GM21576 (cell line): ENCODE measurements at regions not wholly inside any gene's neighbourhood (a gene's known extent, or its start where the extent isn't known, plus 50 kb on each side); places are given as distances from the start of the nearest gene placed in this dataset.
"Not testable (repeated sequence)": the region's sequence is repeated elsewhere in the genome, so short reads cannot be mapped to it uniquely, and the experiment has no call there.

ENCODE experiments used
- ATAC-seq: cut with Tn5 transposase; IDR thresholded peaks from one replicate; pipeline ENCODE4 v1.9.1; 2021; ENCODE audit warnings: mild to moderate bottlenecking, moderate library complexity; ENCODE audit not compliant: unreplicated experiment

DNA sequence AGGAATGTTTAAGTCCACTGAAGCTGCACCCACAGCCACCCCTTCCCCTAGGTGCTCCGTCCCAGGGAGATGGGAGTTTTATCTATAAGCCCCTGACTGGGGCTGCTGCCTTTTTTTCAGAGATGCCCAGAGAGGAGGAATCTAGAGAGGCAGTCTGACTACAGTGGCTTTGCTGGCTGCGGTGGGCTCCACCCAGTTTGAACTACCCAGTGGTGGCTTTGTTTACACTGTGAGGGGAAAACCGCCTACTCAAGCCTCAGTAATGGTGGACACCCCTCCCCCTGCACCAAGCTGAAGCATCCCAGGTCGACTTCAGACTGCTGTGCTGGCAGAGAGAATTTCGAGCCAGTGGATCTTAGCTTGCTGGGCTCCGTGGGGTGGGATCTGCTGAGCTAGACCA, 298.0 kb downstream of the PLK2 start:
- not testable (repeated sequence) for ATAC-seq

DNA sequence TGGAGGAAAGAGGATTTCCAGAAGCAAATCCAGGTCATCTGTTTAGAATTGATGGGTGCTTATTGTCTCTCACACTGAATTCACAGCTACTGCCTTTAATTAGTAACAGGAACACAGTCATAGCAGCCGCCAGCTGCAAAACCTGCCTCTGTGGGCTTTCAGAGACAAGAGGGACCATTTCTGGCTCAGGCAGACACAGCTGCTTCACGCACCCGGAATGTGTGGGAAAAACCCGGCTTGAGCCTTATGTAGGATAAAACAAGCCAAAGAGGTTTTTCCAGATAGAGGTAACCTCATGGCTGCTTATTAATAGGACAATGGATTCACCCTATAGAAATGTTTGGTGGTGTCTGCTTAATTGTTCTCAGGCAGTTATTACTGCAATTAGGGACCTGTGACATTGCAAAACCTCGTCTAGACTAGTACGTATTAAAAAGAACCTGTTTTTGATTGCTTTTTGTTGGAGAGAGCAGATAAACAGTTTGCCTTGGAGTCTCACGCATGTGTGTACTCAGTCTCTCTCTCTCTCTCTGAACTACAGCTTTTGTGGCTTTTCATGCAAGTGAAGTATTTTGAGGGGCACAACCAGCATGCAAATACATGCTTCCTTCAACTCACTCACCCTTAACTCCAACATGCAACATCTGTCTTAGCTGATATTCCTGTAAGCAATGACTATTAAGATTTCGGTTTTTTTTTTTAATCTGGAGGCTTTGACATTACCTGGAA, 302.7 kb downstream of the PLK2 start:
- ATAC-seq, result no peak

DNA sequence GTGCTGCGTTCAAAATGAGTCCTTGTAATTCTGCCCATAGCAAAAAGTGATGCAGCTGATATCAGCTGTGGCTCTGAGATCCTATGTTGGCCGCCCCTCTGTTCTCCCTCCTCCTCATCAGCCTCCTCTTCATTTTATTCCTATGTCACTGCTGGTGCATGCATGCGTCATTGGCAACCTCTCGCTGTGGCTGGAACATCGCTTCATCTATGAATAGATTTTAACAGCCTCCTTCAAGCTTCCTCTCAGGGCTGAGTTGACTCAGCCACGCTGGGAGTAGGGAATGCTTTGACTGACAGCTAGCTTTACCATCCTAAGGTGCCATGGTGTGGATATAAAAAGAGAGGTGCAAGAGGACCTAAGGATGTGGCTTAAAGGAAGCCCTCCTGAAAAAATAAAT, 303.5 kb downstream of the PLK2 start:
- no peak for ATAC-seq

DNA sequence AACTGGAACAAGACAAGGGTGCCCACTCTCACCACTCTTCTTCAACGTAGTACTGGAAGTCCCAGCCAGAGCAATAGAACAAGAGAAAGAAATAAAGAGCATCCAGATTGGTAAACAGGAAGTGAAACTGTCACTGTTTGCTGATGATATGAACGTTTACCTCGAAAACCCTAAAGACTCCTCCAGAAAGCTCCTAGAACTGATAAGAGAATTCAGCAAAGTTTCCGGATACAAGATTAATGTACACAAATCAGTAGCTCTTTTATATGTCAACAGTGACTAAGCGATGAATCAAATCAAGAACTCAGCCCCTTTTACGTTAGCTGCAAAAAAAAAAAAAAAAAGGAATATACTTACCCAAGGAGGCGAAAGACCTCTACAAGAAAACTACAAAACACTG, 306.6 kb downstream of the PLK2 start:
- ATAC-seq, result no peak

DNA sequence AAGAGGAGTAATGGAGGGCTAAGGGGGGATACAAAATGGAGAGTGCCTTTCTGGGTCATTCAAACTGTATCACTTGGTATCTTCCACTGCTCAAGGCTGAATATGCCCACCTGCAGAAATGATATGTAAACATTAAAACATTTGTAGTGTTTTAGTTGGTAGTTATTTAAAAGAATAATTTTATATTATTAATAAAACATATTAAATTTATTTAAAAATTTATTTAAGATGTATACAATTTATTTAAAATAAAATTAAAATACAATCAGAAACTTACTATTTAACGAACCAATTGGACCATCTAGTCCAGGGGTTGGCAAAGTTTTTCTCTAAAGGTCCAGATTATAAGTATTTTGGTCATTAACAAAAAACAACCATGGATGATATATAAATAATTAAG, 308.5 kb downstream of the PLK2 start:
- ATAC-seq, result no peak

DNA sequence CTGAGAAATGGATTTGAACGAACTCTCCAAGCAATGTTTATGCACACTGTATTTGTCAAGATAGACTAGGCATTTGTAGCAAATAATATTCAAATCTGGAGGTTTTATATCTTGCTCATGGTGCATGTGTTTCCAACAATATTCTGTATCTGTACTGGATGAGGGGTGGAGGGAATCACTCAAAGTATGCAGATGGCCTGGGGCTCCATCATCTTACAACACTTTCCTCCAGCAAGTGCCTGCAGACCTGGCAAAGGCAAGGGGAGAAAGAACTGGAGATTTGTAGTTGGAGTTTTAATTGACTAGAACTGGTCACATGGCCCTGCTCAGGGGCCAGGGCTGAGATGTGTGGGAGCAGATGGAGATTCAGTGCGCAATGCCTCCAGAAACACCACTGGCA, 309.0 kb downstream of the PLK2 start:
- ATAC-seq, result no peak

DNA sequence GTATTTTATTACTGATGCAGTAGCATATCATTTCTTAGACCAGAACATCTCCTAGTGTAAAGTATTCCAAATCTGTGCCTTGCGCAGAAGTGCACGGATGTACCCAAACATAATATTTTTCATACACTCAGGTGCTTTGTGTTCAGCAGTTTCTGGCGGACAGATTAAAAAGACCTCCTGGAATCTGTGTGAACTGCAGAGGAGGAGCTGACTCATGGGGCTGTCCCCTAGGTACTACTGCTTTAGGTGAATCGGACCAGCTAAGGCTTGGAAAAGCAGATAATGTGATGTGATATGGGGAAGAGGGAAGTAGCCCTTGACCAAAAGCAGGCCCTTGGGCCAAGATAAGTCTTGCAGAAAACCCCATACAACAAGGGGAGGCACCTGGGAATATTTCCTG, 310.1 kb downstream of the PLK2 start:
- ATAC-seq, result no peak

DNA sequence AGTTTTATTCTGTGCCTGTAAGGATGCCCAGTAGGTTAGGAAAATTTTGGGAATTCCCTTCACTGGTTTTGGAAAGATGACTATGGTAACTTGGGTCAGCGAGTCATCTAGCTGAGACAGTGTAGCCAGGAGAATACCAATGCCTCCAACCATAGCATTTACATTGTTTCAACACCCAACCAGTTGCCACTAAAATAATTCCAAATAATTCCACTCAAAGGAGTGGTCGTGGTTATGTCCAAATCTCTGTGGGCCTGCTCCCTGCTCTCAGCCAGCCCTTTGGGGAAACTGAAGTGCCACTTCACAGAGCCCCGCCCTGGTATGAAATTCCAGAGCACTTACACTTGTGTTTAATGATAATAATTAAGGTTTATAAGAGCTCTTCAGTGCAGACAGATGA, 310.5 kb downstream of the PLK2 start:
- ATAC-seq, result no peak

DNA sequence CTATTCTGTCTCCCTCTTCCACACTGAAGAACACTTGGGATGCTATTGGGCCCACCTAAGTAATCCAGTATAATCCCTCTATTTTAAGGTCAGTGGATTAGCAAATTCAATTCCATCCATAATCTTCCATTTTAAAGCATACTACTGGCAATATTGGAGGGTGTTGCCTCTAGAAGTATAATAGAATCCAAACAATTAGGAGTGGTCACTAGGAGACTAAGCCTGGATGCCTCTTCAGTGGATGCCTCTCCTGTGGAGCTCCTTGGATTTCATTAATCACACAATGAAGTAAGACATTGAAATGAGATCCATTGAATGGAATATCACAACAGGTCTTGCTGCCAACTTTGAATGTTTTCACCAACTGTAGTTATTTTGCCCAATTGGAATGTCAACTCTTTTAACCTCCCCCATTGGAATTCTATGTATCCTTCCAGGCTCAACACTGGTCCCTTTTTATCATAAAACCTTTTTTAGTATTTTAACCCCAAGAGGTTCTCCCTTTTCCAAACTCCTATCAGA, 311.6 kb downstream of the PLK2 start:
- no peak for ATAC-seq

DNA sequence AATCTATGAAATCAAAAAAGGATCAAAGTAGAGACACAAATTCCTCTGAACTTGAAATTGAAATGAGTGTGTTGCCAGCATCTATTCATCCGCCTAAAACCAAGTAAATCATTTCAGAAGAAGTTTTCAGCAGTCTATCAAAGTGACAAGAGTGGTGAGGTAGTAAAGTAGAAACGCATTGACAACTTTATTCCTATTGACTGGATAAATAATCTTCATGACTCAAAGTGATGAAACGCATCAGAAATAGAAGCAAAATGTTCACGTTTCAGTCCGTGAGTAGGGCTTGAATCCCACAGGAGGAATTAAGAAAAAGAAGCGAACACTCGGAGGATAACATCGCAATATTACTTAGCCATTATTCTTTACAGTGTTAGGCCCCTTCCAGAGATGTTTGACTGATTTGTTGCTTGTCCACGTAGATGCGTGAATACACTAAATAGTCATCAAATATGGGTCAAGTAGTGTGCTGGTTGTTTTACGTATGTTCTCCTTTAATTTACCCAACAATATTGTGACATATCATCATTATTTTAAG, 314.4 kb downstream of the PLK2 start:
- no peak for ATAC-seq

DNA sequence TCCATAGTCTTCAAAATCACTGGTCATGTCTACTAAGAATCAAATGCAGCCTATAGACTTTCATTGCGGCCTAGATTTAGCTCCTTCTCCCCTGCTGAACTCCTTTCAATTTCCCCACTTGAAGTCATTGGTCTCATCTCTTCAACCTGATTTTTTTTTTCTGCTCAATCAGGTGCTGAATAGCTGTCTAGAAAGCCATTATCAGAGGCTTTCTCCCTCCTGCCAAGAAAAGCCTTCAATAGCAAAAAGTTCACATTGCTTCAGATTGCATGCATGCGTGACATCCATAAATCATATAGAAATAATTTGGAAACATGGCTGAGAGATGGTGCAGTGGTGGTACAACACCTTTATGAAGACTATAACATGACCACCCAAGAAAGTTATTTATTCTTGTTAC, 316.2 kb downstream of the PLK2 start:
- no peak for ATAC-seq

DNA sequence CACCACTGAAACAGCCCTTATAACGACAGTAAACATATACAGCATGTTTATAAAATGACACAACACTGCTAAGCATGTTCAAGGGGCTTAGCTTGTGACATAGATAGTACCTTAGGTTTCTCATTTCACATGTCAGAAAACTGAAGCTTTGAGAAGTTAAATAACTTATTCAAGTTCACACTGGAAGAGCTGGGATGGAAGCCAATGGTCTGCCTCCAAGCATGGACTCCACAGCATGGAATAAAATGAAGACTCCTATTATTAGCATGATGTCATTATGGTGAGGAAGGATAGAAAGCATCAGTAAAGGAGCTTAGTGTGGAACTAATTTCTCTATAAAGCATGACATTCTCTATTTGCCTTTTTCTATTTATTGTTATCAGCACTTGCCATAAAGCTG, 316.7 kb downstream of the PLK2 start:
- no peak for ATAC-seq

DNA sequence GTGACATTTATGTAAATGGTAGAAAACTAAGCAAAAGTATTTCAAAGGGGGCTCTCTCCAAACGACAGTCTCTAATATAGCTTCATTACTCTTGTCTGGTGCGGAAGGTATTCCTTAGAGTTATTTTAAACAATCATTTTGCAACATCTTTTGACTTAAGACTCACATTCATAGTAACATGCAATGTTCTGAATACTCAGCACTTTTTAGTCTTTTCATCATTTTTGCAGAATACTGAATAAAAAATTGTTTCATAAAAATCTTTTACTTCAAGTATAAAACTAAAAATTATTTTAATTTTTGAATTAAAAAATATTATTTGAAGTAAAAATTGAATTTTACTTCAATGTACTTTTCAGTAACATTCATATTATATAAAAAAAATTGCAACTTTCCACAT, 321.1 kb downstream of the PLK2 start:
- ATAC-seq, result no peak

DNA sequence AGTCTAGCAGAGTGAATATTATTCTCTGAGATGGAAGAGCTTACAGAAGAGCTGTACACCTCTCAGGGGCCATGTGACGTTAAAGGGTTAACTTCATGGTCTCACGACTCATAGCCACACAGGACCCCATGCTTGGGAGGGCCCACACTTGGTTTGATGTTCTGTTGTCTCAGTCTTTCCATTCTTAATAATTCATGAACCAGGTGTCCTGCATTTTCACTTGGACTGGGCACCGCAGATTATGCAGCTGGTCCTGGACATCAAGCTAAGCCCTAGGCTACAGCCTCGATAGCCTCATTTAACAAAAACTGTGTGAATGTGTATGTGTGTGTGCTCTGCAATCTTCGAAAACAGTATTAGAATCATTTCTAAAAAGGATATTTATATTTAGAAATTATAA, 323.5 kb downstream of the PLK2 start:
- no peak for ATAC-seq

DNA sequence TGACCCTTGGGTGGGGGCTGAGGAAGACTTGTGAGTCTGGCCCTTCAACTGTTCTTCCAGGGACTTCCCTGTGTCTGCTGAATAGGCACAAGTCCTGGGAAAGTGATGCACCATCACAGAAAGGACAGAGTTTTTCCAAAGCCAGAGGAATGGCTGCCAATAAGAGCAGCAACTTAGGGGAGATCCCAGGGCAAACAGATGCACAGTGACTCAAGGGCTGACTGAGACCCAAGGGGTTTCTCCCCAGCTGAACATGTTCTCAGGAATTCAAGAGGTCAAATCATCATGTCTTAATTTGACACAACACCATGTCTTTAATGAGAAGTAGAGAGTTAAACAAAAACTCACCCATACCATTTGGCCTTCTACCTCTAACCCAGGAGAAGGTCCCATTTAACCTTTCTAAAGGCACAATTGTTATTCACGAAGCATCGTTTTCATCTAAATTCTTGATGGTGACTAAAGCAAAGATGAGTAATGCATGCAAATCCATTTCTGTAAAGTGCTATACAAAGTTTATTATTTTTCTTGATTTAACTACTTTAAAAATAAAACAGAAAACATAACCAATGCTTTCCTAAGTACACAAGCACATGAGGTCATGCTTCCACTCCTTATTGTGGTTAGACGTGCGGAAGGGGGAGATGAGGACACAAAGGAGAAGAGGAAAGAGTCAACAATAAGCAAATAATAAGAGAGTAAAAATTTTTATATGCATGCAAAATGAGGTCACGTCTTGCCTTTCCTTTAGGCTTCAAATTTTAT, 324.1 kb downstream of the PLK2 start:
- ATAC-seq, result no peak

DNA sequence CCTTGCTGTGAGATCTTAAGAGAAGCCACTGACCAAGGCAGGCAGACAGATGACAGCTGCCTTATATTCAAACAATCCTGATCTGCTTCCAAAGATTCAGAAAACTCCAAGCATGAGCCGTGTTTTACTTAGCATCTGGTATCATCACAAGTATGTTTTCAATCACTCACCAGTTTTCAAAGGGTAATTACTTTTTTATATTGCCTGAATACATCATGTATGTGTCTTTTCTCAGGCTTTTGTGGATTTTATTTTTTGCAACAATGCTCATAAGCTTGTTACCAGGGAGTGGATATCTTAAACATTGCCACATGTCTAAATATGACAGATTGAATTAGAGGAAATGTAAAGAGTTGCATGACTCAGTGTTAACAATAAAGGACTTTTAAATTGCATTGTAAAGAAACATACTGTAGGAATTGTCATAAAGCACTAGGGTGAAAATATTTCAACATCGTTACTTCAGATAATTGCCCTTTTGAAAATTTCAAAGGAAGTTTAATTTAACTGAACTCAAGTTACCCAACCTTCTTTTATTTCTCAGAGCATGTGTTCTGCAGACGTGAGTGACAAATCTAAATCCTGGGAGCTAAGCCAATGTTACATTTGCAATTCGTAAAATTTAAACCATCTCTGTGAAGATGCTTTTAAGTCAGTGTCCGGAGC, 326.1 kb downstream of the PLK2 start:
- ATAC-seq, result no peak

DNA sequence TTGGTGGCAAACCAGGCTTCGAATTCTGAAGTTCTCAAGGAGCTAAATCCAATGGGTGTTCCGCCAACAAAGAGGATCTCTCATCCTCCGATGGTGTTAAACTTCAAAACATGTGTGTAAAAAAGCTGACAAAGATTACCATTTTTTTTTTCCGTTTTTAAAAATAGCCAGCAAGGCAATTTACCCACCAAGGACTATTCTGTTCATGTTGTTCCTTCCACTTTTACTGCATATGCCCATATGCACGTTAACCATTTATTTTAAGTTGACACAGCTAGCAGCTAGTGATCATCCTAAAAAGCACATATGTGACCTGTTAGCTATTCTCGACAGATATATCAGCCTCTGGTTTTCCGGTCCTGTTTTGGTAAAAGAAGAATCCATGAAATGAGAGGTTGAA, 326.7 kb downstream of the PLK2 start:
- ATAC-seq, result no peak

DNA sequence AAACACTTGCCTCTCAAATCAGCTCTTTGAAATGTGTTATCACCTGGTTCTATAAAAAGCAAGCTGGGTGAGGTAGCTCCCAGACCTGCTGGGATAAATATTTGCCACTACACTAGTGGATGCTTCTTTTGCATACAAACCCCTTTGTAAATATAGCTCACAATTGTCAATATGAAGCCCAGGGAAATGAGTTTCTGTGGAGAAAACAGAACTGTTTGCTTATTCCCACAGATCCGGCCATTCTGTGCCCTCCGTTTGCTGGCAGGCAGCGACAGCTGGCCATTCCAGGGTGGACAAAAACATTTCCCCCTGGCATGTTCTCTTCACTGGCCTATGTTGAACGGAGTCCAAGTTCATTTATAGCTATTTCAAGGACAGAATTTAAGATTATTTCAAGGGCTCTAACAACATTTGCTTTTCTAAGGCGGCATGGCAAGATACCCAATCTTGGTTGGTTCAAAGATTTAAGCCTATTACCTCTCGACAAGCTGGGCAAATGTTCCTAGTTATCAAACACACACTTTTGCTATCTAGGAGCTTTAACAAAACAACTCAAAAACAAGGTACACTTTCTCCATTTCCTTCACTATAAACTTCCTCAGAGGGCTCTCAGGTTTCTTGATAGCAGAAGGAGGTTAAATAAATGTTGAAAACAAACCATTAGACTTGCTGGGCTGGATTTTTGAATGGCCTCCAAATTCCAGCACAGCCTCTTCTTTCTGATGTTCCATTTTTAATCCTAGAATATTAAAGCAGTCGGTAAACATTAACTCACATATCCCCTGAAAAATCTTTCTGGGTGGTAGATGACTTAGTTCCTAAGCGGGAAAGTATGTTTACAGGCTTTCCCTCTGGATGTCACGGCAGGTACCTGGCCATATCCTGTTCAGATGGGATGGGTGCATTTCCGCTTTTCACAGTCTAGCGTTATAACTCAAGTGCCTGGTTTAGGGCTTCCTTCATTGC, 332.3 kb downstream of the PLK2 start:
- ATAC-seq, result no peak

DNA sequence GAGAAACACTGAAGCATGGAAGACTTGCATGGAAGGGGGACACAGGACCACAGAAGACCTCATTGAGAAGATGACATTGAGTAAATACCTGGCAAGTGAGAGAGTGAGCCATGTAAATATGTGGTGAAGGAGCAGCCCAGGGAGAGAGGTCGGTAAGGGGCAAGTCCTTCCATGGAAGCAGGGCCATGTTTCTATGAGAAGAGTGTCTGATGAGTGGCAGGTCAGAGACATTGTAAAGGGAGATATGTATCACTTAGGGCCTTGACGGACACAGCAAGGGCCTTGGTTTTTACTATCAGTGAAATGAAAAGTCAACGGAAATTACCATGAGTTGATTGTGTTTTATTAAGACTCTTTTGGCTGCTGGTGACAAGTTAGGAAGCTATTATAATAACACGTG, 336.4 kb downstream of the PLK2 start:
- no peak for ATAC-seq

DNA sequence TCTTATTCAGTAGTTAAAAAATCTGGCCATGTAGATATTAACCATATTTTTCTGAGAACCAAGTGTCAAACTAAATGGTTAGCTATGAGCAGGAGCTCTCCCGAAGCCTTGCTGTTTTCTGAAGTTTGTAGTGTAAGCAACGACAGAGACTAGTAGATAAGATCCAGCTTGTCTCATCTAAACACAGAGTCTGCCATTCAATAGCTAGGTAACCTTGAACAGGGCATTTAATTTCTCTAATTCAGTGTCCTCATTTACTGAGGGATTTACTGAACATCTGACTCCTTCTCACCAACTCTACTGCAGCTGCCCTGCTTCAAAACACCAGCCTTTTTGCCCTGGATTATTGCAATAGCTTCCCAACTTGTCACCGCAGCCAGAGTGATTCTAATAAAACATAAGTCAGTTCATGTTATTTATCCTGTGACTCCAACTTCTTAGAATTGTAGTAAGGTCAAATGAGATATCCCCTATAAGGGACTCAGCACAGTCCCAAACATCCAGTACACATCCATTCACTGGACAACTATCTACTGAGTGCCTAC, 337.0 kb downstream of the PLK2 start:
- no peak for ATAC-seq
